IMR-90 (cell line): ENCODE measurements at regions not wholly inside any gene's neighbourhood (a gene's known extent, or its start where the extent isn't known, plus 50 kb on each side); places are given as distances from the start of the nearest gene placed in this dataset.

Experiments
- ATAC-seq: fragments of 200-7000 bp; cut with Tn5 transposase; 2 replicates; pipeline ENCODE4 v1.9.1; 2020; ENCODE audit warnings: low read depth, mild to moderate bottlenecking, moderate library complexity
- BruUV-seq: library from RNA; stranded (reverse); fragments of 400-500 nt; replicated peaks from 2 replicates; lab custom pipeline; 2021; lab: Mats Ljungman, UMichigan
- CTCF ChIA-PET: fragments of 300-600 bp; formaldehyde crosslinking; extraction: SDS; loops from one replicate; lab custom pipeline; 2021; ENCODE audit warnings: antibody characterized with exemption; lab: Yijun Ruan, JAX
- POLR2A ChIA-PET: fragments of 300-600 bp; sonication (Branson Sonifier 250); formaldehyde crosslinking; loops from one replicate; lab custom pipeline; 2022; ENCODE audit warnings: antibody characterized with exemption; ENCODE audit not compliant: unreplicated experiment; lab: Charles Lee
- DNase-seq: peaks from one replicate; pipeline ENCODE4 v3.0.0; 2013
- H2AFZ ChIP-seq: replicated peaks from 2 replicates; pipeline ENCODE3; 2013; ENCODE audit warnings: low read length, mild to moderate bottlenecking; ENCODE audit not compliant: poor library complexity
- H2AK5ac ChIP-seq: 2 replicates; pipeline ENCODE4 v1.6.1; 2013; ENCODE audit warnings: low read depth, low read length, inconsistent platforms
- H2AK9ac ChIP-seq: replicated peaks from 2 replicates; pipeline ENCODE3; 2013; ENCODE audit warnings: mild to moderate bottlenecking, low read depth, low read length, moderate library complexity; ENCODE audit not compliant: poor library complexity
- H2BK120ac ChIP-seq: 2 replicates; pipeline ENCODE4 v1.6.1; 2013; ENCODE audit warnings: low read depth, low read length, inconsistent platforms
- H2BK15ac ChIP-seq: 3 replicates; pipeline ENCODE4 v1.6.1; 2013; ENCODE audit warnings: low read depth, low read length, inconsistent platforms
- H2BK20ac ChIP-seq: 2 replicates; pipeline ENCODE4 v1.6.1; 2013; ENCODE audit warnings: low read depth, mild to moderate bottlenecking, inconsistent platforms, low read length, moderate library complexity
- H2BK5ac ChIP-seq: 2 replicates; pipeline ENCODE4 v1.6.1; 2013; ENCODE audit warnings: mild to moderate bottlenecking, low read depth, low read length, inconsistent platforms; ENCODE audit not compliant: poor library complexity, severe bottlenecking
- H3K14ac ChIP-seq: replicated peaks from 2 replicates; pipeline ENCODE4 v1.6.1; 2013; ENCODE audit warnings: low read depth, low read length, inconsistent platforms
- H3K18ac ChIP-seq: 2 replicates; pipeline ENCODE4 v1.6.1; 2013; ENCODE audit warnings: low read depth, low read length, control low read depth
- H3K23ac ChIP-seq: 2 replicates; pipeline ENCODE4 v1.6.1; 2013; ENCODE audit warnings: low read depth, low read length, inconsistent platforms
- H3K27ac ChIP-seq: 2 replicates; pipeline ENCODE4 v1.5.1; 2013; ENCODE audit warnings: mild to moderate bottlenecking, control low read depth, low read length; ENCODE audit not compliant: insufficient read depth
- H3K27me3 ChIP-seq: 2 replicates; pipeline ENCODE4 v1.6.1; 2013; ENCODE audit warnings: low read length; ENCODE audit not compliant: control insufficient read depth, insufficient read depth
- H3K36me3 ChIP-seq: 2 replicates; pipeline ENCODE4 v1.6.1; 2013; ENCODE audit warnings: low read length, mixed read lengths; ENCODE audit not compliant: control insufficient read depth, insufficient read depth
- H3K4ac ChIP-seq: 2 replicates; pipeline ENCODE4 v1.6.1; 2013; ENCODE audit warnings: low read depth, low read length, inconsistent platforms
- H3K4me1 ChIP-seq: 2 replicates; pipeline ENCODE4 v1.6.1; 2013; ENCODE audit warnings: low read length, mixed read lengths; ENCODE audit not compliant: control insufficient read depth, insufficient read depth
- H3K4me2 ChIP-seq: 2 replicates; pipeline ENCODE4 v1.6.1; 2013; ENCODE audit warnings: low read depth, mild to moderate bottlenecking, control low read depth, low read length, moderate library complexity
- H3K4me3 ChIP-seq: 2 replicates; pipeline ENCODE4 v1.5.1; 2013; ENCODE audit warnings: low read depth, mild to moderate bottlenecking, control low read depth, low read length, moderate library complexity; ENCODE audit not compliant: insufficient read depth
- H3K56ac ChIP-seq: 2 replicates; pipeline ENCODE4 v1.6.1; 2013; ENCODE audit warnings: low read length, inconsistent platforms; ENCODE audit not compliant: insufficient read depth; ENCODE audit errors: extremely low read depth
- H3K79me1 ChIP-seq, 2 experiments: 2 replicates each; pipeline ENCODE4 v1.6.1; 2013; ENCODE audit warnings: low read length in 2 of 2, inconsistent platforms in 1 of 2, low read depth in 1 of 2
- H3K9ac ChIP-seq: 2 replicates; pipeline ENCODE4 v1.6.1; 2013; ENCODE audit warnings: low read depth, low read length, control low read depth
- H3K9me1 ChIP-seq: 2 replicates; pipeline ENCODE4 v1.6.1; 2013; ENCODE audit warnings: low read length, inconsistent platforms; ENCODE audit not compliant: insufficient read depth
- H3K9me3 ChIP-seq: 2 replicates; pipeline ENCODE4 v1.6.1; 2013; ENCODE audit warnings: low read length; ENCODE audit not compliant: control insufficient read depth, insufficient read depth
- H4K20me1 ChIP-seq: 2 replicates; pipeline ENCODE4 v1.6.1; 2013; ENCODE audit warnings: low read length, inconsistent platforms; ENCODE audit not compliant: insufficient read depth
- H4K5ac ChIP-seq: 2 replicates; pipeline ENCODE4 v1.6.1; 2013; ENCODE audit warnings: mild to moderate bottlenecking, low read depth, low read length, control low read depth
- H4K8ac ChIP-seq, 2 experiments: 2 replicates each; pipeline ENCODE4 v1.6.1; 2013; ENCODE audit warnings: low read depth in 2 of 2, low read length in 2 of 2, control low read depth in 1 of 2, inconsistent platforms in 1 of 2
- H4K91ac ChIP-seq: 2 replicates; pipeline ENCODE4 v1.6.1; 2013; ENCODE audit warnings: low read depth, low read length, inconsistent platforms; ENCODE audit not compliant: insufficient read depth
- BHLHE40 ChIP-seq: fragments of 150-350 bp; IDR thresholded peaks from 2 replicates; pipeline ENCODE4 v1.6.1; 2016; ENCODE audit warnings: mild to moderate bottlenecking, low read depth, low read length
- CEBPB ChIP-seq: IDR thresholded peaks from 2 replicates; pipeline ENCODE4 v1.6.1; 2012; ENCODE audit warnings: low read depth, low read length, improper control_type of control experiment
- CHD1 ChIP-seq: IDR thresholded peaks from 2 replicates; pipeline ENCODE4 v1.6.1; 2012; ENCODE audit warnings: low read depth, low read length, improper control_type of control experiment
- CTCF ChIP-seq: conservative IDR thresholded peaks from 2 replicates; pipeline ENCODE4 v1.5.1; 2012; ENCODE audit warnings: mild to moderate bottlenecking, low read depth, low read length, improper control_type of control experiment
- ELK1 ChIP-seq: fragments of 150-350 bp; IDR thresholded peaks from 2 replicates; pipeline ENCODE4 v1.6.1; 2016; ENCODE audit warnings: low read depth, mild to moderate bottlenecking, low read length, moderate library complexity, borderline replicate concordance
- FOS ChIP-seq: fragments of 150-350 bp; IDR thresholded peaks from 2 replicates; pipeline ENCODE4 v1.6.1; 2016; ENCODE audit warnings: low read depth, low read length
- MAFK ChIP-seq: IDR thresholded peaks from 2 replicates; pipeline ENCODE4 v1.6.1; 2012; ENCODE audit warnings: low read depth, low read length, improper control_type of control experiment
- MAZ ChIP-seq: IDR thresholded peaks from 2 replicates; pipeline ENCODE4 v1.6.1; 2012; ENCODE audit warnings: low read depth, mild to moderate bottlenecking, low read length, improper control_type of control experiment, moderate library complexity, borderline replicate concordance
- MXI1 ChIP-seq: IDR thresholded peaks from 2 replicates; pipeline ENCODE4 v1.6.1; 2012; ENCODE audit warnings: low read depth, mild to moderate bottlenecking, low read length, moderate library complexity, borderline replicate concordance
- NFE2L2 ChIP-seq: fragments of 150-350 bp; IDR thresholded peaks from 2 replicates; pipeline ENCODE4 v1.6.1; 2016; ENCODE audit warnings: low read depth, mild to moderate bottlenecking, low read length
- POLR2A ChIP-seq: IDR thresholded peaks from 2 replicates; pipeline ENCODE4 v1.6.1; 2012; ENCODE audit warnings: mild to moderate bottlenecking, low read depth, low read length
- RAD21 ChIP-seq: IDR thresholded peaks from 2 replicates; pipeline ENCODE4 v1.6.1; 2012; ENCODE audit warnings: low read length, improper control_type of control experiment
- RCOR1 ChIP-seq: IDR thresholded peaks from 2 replicates; pipeline ENCODE4 v1.6.1; 2012; ENCODE audit warnings: mild to moderate bottlenecking, low read length, improper control_type of control experiment; ENCODE audit not compliant: insufficient replicate concordance
- RFX5 ChIP-seq: IDR thresholded peaks from 2 replicates; pipeline ENCODE4 v1.8.0; 2012; ENCODE audit warnings: low read depth, mild to moderate bottlenecking, low read length, moderate library complexity
- SMC3 ChIP-seq: fragments of 150-350 bp; IDR thresholded peaks from 2 replicates; pipeline ENCODE4 v1.6.1; 2016; ENCODE audit warnings: low read depth, mild to moderate bottlenecking, antibody characterized with exemption, low read length, moderate library complexity
- USF2 ChIP-seq: fragments of 150-350 bp; IDR thresholded peaks from 2 replicates; pipeline ENCODE4 v1.6.1; 2017; ENCODE audit warnings: mild to moderate bottlenecking, antibody characterized with exemption, low read length, low read depth
- WGBS, 2 experiments: methylation state at CpG; one replicate each; pipeline versions ENCODE4 v1.1.5 to v1.1.7; 2013; ENCODE audit warnings: missing lambda C conversion rate in 2 of 2; ENCODE audit not compliant: insufficient read length in 1 of 2; ENCODE audit errors: extremely low coverage in 2 of 2; 5-methylcytosine and 5-hydroxymethylcytosine counted together
- dilution Hi-C: fragments of 300-500 bp; cut with HindIII; formaldehyde crosslinking; loops from one replicate; pipeline ENCODE4 v1.14.3; 2018; ENCODE audit warnings: low sequenced_read_pairs; ENCODE audit not compliant: unreplicated experiment
- in situ Hi-C: fragments of 300-500 bp; cut with MboI; formaldehyde crosslinking; loops from 3 replicates; pipeline ENCODE4 v1.14.3; 2019; ENCODE audit warnings: low sequenced_read_pairs, inconsistent platforms, mixed read lengths
- intact Hi-C: fragments of 100-400 bp; cut with micrococcal nuclease; formaldehyde crosslinking; loops from 2 replicates; pipeline ENCODE4 v1.10.0; 2022

- dilution Hi-C loops: no loop called here
These were observed 375.3 kb upstream of the KITLG start for GRCh38 chr12:88955531-88955930.

More at GRCh38 chr12:88955531-88955930, 375.3 kb upstream of the KITLG start:
- Histone ChIP-seq H2AK9ac (no peak overlapping the region), H3K27me3 (no peaks in the 10 kb centered on the region), H3K4ac (no peak overlapping the region), H2BK5ac (no peak overlapping the region), H3K4me1 (peaks cover 2% of the 10 kb centered on the region; the same call in 1 of the 2 replicates), H3K14ac (no peak overlapping the region), H3K23ac (no peak overlapping the region), H2BK20ac (no peak overlapping the region), H3K18ac (no peak overlapping the region), H3K36me3 (no peaks in the 10 kb centered on the region), H3K9me3 (no peaks in the 10 kb centered on the region), H4K5ac (no peak overlapping the region), H3K79me1 (no peaks in the 10 kb centered on the region), H3K4me3 (no peak overlapping the region), H2AK5ac (no peak overlapping the region), H3K27ac (no peak overlapping the region), H3K9ac (no peak overlapping the region), H4K8ac (no peak overlapping the region), H2BK120ac (no peak overlapping the region), H3K56ac (no peak overlapping the region), H3K4me2 (no peak overlapping the region), H2BK15ac (no peak overlapping the region), H4K91ac (no peak overlapping the region), H4K20me1 (no peaks in the 10 kb centered on the region), H3K9me1 (no peaks in the 10 kb centered on the region), H2AFZ (no peak overlapping the region)
- TF ChIP-seq SMC3: no peak
- no peak for TF ChIP-seq RAD21
- TF ChIP-seq CTCF: no peak
- TF ChIP-seq MAZ: no peak
- TF ChIP-seq RCOR1: no peak
- no peak for TF ChIP-seq NFE2L2
- no peak for TF ChIP-seq ELK1
- no peak for TF ChIP-seq MXI1
- TF ChIP-seq FOS: no peak
- no peak for TF ChIP-seq POLR2A
- TF ChIP-seq BHLHE40: no peak
- TF ChIP-seq RFX5: no peak
- TF ChIP-seq USF2: no peak
- TF ChIP-seq CHD1: no peak
- TF ChIP-seq CEBPB: no peak
- no peak for TF ChIP-seq MAFK
- ATAC-seq: no peak
- ChIA-PET CTCF (no interaction called here), POLR2A (no interaction called here)
- in situ Hi-C loops: no loop called here
- DNase-seq: no peak
- WGBS, 2 experiments: 93% methylated on average over 2 of the region's 5 CpGs; no CpG with 5 or more reads in 1 of the 2 experiments
- no TSS peak for BruUV-seq
- intact Hi-C loops: no loop called here
